ENCODE measurements at regions not wholly inside any gene's neighbourhood (a gene's known extent, or its start where the extent isn't known, plus 50 kb on each side); places are given as distances from the start of the nearest gene placed in this dataset.

GRCh38 chr7:30225863-30226613 is 58.4 kb upstream of the ZNRF2 start:
- Histone ChIP-seq H3K36me3 (ENCODE audit: insufficient read depth) (no peaks in the 10 kb centered on the region), H3K4me2 (no peak overlapping the region), H3F3A (replicated peaks; ENCODE audit: low read depth) (no peaks in the 10 kb centered on the region), H3K79me2 (replicated peaks; ENCODE audit: insufficient read depth) (no peaks in the 10 kb centered on the region), H4K20me1 (replicated peaks; ENCODE audit: insufficient read depth) (no peaks in the 10 kb centered on the region), H3K9me2 (ENCODE audit: insufficient read depth) (no peaks in the 10 kb centered on the region), H3K27me3 (ENCODE audit: insufficient read depth) (no peaks in the 10 kb centered on the region), H3K4me3 (no peak overlapping the region), H3K27ac (ENCODE audit: low read depth) (no peak overlapping the region), H3K4me1 (ENCODE audit: insufficient read depth) (no peaks in the 10 kb centered on the region), H2AFZ (0 out of 2 replicates have a peak overlapping the region, but pooled peaks have one; percentile 38)
- Mint-ChIP-seq H3K9me3 (no peaks in the 10 kb centered on the region), H3K4me3 (no peak overlapping the region), H3K27me3 (ENCODE audit: insufficient read depth, low read depth, poor library complexity) (peaks cover 7% of the 10 kb centered on the region), H3K36me3 (ENCODE audit: low read depth) (no peaks in the 10 kb centered on the region), H3K27ac (no peak overlapping the region), H3K4me1 (peaks cover 13% of the 10 kb centered on the region)
- TF ChIP-seq EZH2 (IDR thresholded peaks at IDR 0.05; ENCODE audit: low read depth, unreplicated experiment): no peak
- no peak for TF ChIP-seq CTCF (conservative IDR thresholded peaks at IDR 0.05; ENCODE audit: low read depth in 2 of 2)
- no peak for TF ChIP-seq NANOG (IDR thresholded peaks at IDR 0.05; ENCODE audit: borderline replicate concordance)
- TF ChIP-seq POLR2AphosphoS5 (IDR thresholded peaks at IDR 0.05; ENCODE audit: low read depth): no peak
- no peak for TF ChIP-seq STAT1 (IDR thresholded peaks at IDR 0.05; ENCODE audit: unreplicated experiment)
- no peak for TF ChIP-seq ZNF114 (CRISPR knock-in tag; IDR thresholded peaks at IDR 0.05)
- no peak for TF ChIP-seq JUNB (IDR thresholded peaks at IDR 0.05; ENCODE audit: unreplicated experiment)
- TF ChIP-seq CREB1 (CRISPR knock-in tag; IDR thresholded peaks at IDR 0.05; ENCODE audit: low read depth): no peak
- TF ChIP-seq ZNF331 (CRISPR knock-in tag; IDR thresholded peaks at IDR 0.05; ENCODE audit: low read depth): no peak
- TF ChIP-seq REST (IDR thresholded peaks at IDR 0.05; ENCODE audit: unreplicated experiment): no peak
- TF ChIP-seq ZNF462 (CRISPR knock-in tag; IDR thresholded peaks at IDR 0.05): no peak
- TF ChIP-seq ETS1 (IDR thresholded peaks at IDR 0.05): no peak
- TF ChIP-seq EZH2phosphoT487 (IDR thresholded peaks at IDR 0.05; ENCODE audit: unreplicated experiment): no peak
- DNase-seq (ENCODE audit: low spot score) (no peak), ATAC-seq (no peak)

Data from GM23338 (cell line).